Activated CD8-positive, alpha-beta memory T cell treated with anti-CD3 and anti-CD28 coated beads, Interleukin-2, amount 10 ng/mL, durations not matched to agents 7 days and 5 days (primary cell): ENCODE measurements at regions not wholly inside any gene's neighbourhood (a gene's known extent, or its start where the extent isn't known, plus 50 kb on each side); places are given as distances from the start of the nearest gene placed in this dataset.
"Not testable (repeated sequence)": the region's sequence is repeated elsewhere in the genome, so short reads cannot be mapped to it uniquely, and the experiment has no call there.

Experiments used
- ATAC-seq: fragments of 150-1000 bp; cut with Tn5 transposase; one replicate; pipeline ENCODE4 v1.10.0; 2021; ENCODE audit warnings: moderate library complexity
- CTCF ChIA-PET: fragments of 350-600 bp; sonication (Branson Sonifier 250); formaldehyde crosslinking; loops from one replicate; lab custom pipeline; 2021; ENCODE audit warnings: antibody characterized with exemption; lab: Charles Lee
- DNase-seq: peaks from one replicate; pipeline ENCODE4 v3.0.0-alpha.2; 2020
- H3K27ac Mint-ChIP-seq: one replicate; pipeline ENCODE4 v1.8.0; 2021; ENCODE audit warnings: mild to moderate bottlenecking, mixed read lengths
- H3K27me3 Mint-ChIP-seq: one replicate; pipeline ENCODE4 v1.8.0; 2021; ENCODE audit warnings: mixed read lengths
- H3K36me3 Mint-ChIP-seq: one replicate; pipeline ENCODE4 v1.8.0; 2021; ENCODE audit warnings: mild to moderate bottlenecking, mixed read lengths
- H3K4me1 Mint-ChIP-seq: one replicate; pipeline ENCODE4 v1.8.0; 2021; ENCODE audit warnings: mixed read lengths
- H3K4me3 Mint-ChIP-seq: one replicate; pipeline ENCODE4 v1.8.0; 2021; ENCODE audit warnings: mild to moderate bottlenecking, moderate library complexity, mixed read lengths
- H3K9me3 Mint-ChIP-seq: one replicate; pipeline ENCODE4 v1.8.0; 2022; ENCODE audit warnings: low read depth, mixed read lengths

DNA sequence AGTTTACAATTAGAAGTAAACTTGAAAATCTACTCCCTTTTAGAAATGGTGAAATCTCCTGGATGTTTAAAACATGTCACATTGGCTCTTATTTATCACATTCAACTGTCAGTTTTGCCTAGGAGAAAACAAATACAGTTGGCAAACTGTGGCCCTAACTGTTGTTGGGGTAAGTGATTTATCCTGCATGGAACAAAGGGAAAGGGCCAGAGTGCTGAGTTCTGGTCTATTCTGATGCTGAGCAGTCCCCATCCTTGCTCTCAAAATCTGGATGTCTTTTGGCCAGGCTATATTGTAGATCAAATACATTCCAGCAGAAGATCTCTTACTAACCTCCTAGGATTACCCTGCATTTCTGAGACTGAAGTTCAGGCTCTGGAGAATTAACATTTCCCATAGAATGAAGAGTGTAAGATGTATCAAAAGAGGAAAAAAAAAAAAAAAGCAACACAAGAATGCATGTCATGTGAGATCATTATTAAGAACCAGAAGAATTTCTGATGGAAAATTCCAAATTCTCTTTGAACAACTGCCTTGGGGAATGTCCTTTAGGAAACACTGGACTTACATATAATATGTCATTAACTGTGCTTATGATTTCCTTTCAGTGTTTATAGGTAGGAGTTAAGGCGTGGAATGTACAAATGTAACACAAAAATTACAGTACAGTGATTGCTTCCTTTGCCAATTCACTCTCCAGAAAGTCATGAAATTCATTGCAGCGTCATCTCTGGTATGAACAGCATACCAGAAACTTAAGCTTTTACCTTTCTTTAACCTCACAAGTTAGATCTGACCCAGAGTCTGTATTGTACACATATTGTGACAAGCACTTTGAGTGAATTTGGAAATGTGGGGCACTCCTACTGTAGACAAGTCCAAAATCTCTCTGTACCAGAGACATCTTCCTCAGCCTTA is 1012.5 kb upstream of the LCORL start:
- Mint-ChIP-seq H3K27ac (no peak overlapping the region), H3K27me3 (no peaks in the 10 kb centered on the region), H3K4me1 (no peaks in the 10 kb centered on the region), H3K36me3 (no peaks in the 10 kb centered on the region), H3K9me3 (peaks cover 9% of the 10 kb centered on the region), H3K4me3 (no peak overlapping the region)
- no peak for DNase-seq
- ATAC-seq: no peak
- CTCF ChIA-PET: no interaction called here

DNA sequence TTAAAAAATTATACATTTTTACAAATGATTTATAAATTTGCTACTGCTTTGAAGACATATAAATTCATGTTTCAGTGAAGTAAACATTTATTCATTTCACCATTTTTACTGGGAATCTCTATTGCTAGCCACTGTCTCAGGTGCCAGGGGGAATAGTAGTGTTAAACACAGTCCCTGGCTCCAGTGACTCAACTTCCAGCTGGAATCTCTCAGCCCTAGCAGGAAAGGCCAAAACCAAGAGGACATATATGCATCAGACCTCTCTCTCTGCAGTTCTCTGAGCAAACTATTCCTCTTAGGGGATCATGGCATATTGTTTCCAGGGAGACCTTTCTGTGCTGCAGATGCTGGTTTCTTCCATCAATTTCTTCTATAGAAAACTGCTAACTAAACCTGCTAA is 1009.0 kb upstream of the LCORL start:
- ATAC-seq (no peak), DNase-seq (no peak)
- Mint-ChIP-seq H3K36me3 (no peaks in the 10 kb centered on the region), H3K4me1 (no peaks in the 10 kb centered on the region), H3K27me3 (no peaks in the 10 kb centered on the region), H3K27ac (no peak overlapping the region), H3K9me3 (peaks cover 9% of the 10 kb centered on the region), H3K4me3 (no peak overlapping the region)
- CTCF ChIA-PET: no interaction called here

DNA sequence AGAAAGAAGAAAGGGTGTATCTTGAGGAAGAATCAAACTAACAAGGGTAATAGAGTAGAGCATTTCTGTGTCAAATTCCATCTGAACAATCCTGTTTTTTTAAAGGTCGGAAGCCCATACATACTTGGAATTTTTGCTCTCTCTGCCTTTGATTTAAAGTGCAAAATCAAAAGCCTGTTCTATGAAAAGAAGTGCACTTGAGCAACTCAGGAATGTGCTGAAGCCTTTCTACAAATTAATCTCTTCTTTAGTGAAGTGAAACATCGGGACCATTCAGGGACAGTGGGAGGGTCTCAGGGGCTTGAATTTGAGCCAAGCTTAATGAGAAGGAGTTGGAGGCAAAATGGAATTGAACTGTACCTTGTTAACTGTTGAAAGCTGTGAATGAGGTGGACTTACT is 1008.5 kb upstream of the LCORL start:
- CTCF ChIA-PET: no interaction called here
- H3K4me3 Mint-ChIP-seq: no peak overlapping the region
- no peak for ATAC-seq
- no peaks in the 10 kb centered on the region for H3K36me3 Mint-ChIP-seq
- H3K27me3 Mint-ChIP-seq: no peaks in the 10 kb centered on the region
- peaks cover 9% of the 10 kb centered on the region for H3K9me3 Mint-ChIP-seq
- H3K27ac Mint-ChIP-seq: no peak overlapping the region
- no peak for DNase-seq
- no peaks in the 10 kb centered on the region for H3K4me1 Mint-ChIP-seq

DNA sequence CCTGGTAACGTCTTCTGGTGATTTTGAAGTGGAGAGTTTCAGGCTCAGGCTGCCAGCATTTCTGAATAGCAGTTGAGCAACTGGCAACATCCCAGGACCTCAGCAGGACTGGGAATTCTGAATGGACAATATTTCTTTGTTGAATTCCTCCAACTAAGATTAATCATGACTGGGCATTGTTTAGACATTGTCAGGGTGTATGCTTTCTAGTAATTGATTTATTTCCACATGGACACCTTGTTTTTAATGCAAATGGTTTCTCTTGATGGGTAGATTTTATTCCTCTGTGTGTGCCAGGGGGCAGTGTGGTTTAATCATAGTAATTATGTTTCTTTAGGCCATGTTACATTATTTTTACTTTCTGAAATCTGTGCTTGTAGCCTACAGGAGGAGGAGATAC is 1004.7 kb upstream of the LCORL start:
- Mint-ChIP-seq H3K36me3 (no peaks in the 10 kb centered on the region), H3K4me3 (no peak overlapping the region), H3K27me3 (no peaks in the 10 kb centered on the region), H3K27ac (no peak overlapping the region), H3K9me3 (peaks cover 4% of the 10 kb centered on the region), H3K4me1 (no peaks in the 10 kb centered on the region)
- ATAC-seq (no peak), DNase-seq (no peak)
- CTCF ChIA-PET: no interaction called here

DNA sequence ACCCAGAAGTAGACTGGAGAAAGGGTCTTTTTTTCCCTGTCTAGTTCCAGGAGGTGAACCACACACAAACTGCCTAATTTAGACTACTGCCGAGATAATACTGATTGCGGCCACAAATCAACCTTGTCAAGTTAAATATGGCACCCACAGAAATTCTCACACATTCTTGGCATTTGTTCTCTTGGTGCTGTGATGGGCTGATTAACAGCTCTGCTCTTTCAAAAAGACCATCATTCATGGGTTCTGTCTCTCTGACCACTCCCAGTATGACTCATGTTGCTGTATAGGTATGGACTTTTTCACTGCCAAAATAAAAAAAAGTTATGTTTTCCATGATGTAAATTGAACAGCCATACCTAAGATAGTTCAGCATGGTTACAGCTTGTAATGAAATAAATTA is 1003.5 kb upstream of the LCORL start:
- Mint-ChIP-seq H3K27ac (no peak overlapping the region), H3K9me3 (peaks cover 8% of the 10 kb centered on the region), H3K36me3 (no peaks in the 10 kb centered on the region), H3K4me1 (no peaks in the 10 kb centered on the region), H3K4me3 (no peak overlapping the region), H3K27me3 (no peaks in the 10 kb centered on the region)
- no peak for DNase-seq
- CTCF ChIA-PET: no interaction called here
- ATAC-seq: no peak

DNA sequence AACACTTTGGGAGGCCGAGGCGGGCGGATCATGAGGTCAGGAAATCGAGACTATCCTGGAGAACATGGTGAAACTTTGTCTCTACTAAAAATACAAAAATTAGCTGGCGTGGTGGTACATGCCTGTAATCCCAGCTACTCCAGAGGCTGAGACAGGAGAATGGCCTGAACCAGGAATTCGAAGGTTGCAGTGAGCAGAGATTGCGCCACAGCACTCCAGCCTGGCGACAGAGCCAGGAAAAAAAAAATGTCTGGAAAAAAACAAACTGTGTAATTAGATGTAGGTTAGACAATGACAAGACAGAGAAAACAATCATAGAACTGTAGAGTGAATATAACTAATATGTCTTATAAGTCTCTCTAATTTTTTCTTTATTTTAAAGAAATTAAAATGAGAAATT is 1002.5 kb upstream of the LCORL start:
- Mint-ChIP-seq H3K27me3 (no peaks in the 10 kb centered on the region), H3K27ac (no peak overlapping the region), H3K4me1 (no peaks in the 10 kb centered on the region), H3K36me3 (no peaks in the 10 kb centered on the region), H3K4me3 (no peak overlapping the region), H3K9me3 (peaks cover 7% of the 10 kb centered on the region)
- no peak for DNase-seq
- CTCF ChIA-PET: no interaction called here
- ATAC-seq: no peak

DNA sequence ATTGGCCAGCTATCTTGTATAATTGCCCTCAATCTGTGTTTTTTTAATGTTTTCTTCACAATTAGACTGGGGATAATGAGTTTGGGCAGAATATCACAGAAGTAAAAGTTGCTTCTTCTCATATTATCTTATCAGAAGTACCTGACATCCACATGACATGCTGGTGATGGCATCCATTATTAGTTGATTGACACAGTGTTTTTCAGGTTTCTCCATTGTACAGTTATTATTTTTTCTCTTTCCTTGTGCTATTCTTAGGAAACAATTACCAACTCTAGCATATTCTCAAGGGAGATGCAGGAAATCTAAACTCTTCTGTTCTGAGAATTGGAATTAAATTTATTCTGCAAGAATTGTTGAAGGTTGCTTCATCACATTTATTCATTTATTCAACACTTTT is 1000.1 kb upstream of the LCORL start:
- CTCF ChIA-PET: no interaction called here
- Mint-ChIP-seq H3K27ac (no peak overlapping the region), H3K9me3 (peaks cover 9% of the 10 kb centered on the region), H3K36me3 (no peaks in the 10 kb centered on the region), H3K4me1 (no peaks in the 10 kb centered on the region), H3K27me3 (no peaks in the 10 kb centered on the region), H3K4me3 (no peak overlapping the region)
- ATAC-seq (no peak), DNase-seq (no peak)

DNA sequence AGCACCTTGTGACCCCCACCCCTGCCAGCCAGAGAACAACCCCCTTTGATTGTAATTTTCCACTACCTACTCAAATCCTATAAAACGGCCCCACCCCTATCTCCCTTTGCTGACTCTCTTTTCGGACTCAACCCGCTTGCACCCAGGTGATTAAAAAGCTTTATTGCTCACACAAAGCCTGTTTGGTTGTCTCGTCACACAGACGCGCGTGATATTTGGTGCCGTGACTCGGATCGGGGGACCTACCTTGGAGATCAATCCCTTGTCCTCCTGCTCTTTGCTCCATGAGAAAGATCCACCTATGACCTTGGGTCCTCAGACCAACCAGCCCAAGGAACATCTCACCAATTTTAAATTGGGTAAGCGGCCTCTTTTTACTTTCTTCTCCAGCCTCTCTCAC is 995.0 kb upstream of the LCORL start:
- DNase-seq, H3K36me3 Mint-ChIP-seq, H3K4me3 Mint-ChIP-seq, H3K4me1 Mint-ChIP-seq, ATAC-seq, H3K27me3 Mint-ChIP-seq, H3K9me3 Mint-ChIP-seq, H3K27ac Mint-ChIP-seq, CTCF ChIA-PET: not testable (repeated sequence)

DNA sequence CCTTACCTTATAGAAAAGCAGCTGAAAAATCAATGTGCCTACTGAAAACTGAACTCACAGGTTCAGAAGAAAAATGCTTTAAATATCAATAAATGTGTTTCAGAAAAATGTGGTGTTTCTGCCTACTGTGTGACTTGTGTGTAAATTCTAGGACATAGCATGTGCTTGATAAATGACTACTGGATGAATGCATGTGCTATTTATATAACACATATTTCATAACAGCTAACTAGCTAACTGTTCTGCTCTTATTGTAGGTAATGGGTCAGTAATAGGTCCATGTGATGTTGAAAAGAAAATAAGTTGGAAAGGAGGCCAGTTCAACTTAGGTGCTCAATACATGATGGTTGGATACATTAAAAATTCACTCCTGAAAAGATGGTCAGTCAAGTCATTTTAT is 993.0 kb upstream of the LCORL start:
- CTCF ChIA-PET: no interaction called here
- Mint-ChIP-seq H3K9me3 (peaks cover 4% of the 10 kb centered on the region), H3K27ac (no peak overlapping the region), H3K36me3 (no peaks in the 10 kb centered on the region), H3K4me3 (no peak overlapping the region), H3K4me1 (no peaks in the 10 kb centered on the region), H3K27me3 (no peaks in the 10 kb centered on the region)
- ATAC-seq (no peak), DNase-seq (no peak)

DNA sequence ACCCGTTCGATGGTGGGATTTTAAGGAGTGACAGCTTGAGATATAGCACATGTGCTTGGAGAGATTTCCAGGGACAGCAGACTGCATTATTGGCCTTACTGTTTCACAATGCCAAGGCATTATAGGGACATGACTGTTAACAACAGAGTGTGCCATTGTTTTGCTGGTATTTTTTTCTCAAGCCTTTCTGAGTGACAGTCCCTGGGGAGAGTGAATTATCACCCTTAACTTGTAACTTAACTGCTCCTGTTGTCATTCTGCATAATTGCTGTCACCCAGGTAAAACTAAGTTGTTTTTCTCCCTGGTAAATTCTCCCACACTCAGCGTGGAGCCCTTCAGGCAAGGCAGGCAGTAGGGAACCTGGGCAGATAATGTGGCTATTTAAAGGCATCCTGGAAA is 989.2 kb upstream of the LCORL start:
- Mint-ChIP-seq H3K27ac (no peak overlapping the region), H3K36me3 (no peaks in the 10 kb centered on the region), H3K4me3 (no peak overlapping the region), H3K27me3 (no peaks in the 10 kb centered on the region), H3K9me3 (peaks cover 9% of the 10 kb centered on the region), H3K4me1 (no peaks in the 10 kb centered on the region)
- DNase-seq (no peak), ATAC-seq (no peak)
- CTCF ChIA-PET: no interaction called here

DNA sequence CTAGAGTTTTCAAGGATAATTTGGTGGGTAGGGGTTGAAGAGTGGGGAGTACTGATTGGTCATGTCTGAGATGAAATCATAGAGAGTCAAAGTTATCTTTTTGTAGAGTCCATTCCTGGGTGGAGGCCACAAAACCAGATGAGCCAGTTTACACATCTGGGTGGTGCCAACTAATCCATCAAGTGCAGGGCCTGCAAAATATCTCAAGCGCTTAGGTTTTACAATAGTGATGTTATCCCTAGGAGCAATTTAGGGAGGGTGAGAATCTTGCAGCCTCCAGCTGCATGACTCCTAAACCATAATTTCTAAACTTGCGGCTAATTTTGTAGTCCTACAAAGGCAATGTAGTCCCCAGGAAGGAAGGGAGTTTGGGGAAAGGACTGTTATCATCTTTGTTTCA is 988.3 kb upstream of the LCORL start:
- CTCF ChIA-PET: no interaction called here
- DNase-seq (no peak), ATAC-seq (no peak)
- Mint-ChIP-seq H3K9me3 (peaks cover 9% of the 10 kb centered on the region), H3K4me1 (no peaks in the 10 kb centered on the region), H3K27me3 (no peaks in the 10 kb centered on the region), H3K27ac (no peak overlapping the region), H3K36me3 (no peaks in the 10 kb centered on the region), H3K4me3 (no peak overlapping the region)

DNA sequence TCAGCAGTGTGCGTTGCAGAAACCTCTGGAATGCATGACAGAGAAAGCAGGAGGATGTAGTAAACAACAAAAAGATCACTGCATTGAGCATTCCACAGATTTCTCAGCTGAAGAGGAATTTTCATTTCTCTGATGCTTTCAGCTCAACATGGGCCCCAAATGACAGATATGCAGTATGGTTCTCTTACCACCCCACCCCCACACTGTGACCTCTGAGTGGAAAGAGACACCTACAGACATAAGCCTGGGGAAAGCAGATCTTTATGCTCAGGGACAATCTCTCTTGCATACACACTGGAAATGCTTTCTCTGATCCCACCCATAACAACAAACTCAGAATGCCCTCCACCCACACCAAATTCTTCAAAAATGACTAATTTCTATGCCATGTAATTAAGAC is 983.7 kb upstream of the LCORL start:
- Mint-ChIP-seq H3K27me3 (no peaks in the 10 kb centered on the region), H3K4me3 (no peak overlapping the region), H3K27ac (no peak overlapping the region), H3K9me3 (peaks cover 9% of the 10 kb centered on the region), H3K36me3 (no peaks in the 10 kb centered on the region), H3K4me1 (no peaks in the 10 kb centered on the region)
- no peak for DNase-seq
- no peak for ATAC-seq
- CTCF ChIA-PET: interaction anchor here (0.6 kb wide), 1 partner anchor 440 kb away, joined by 3 read pairs; no protein-coding TSS in a partner anchor

DNA sequence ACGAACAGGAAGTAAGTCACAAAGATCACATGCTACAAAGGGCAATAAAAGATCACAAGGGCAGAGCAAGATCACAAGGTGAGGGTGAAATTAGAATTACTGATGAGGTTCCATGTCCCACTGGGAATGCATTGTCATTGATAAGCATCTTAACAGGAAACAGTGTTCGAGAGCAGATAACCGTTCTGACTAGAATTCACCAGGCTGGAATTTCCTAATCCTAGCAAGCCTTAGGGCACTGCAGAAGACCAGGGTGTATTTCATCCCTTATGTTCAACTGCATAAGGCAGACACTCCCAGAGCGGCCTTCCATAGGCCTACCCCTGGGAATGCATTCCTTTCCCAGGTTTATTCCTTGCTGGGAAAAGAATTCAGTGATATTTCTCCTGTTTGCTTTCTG is 980.6 kb upstream of the LCORL start:
- DNase-seq (no peak), ATAC-seq (no peak)
- Mint-ChIP-seq H3K27ac (no peak overlapping the region), H3K4me3 (no peak overlapping the region), H3K4me1 (no peaks in the 10 kb centered on the region), H3K9me3 (peaks cover under 1% of the 10 kb centered on the region), H3K27me3 (no peaks in the 10 kb centered on the region), H3K36me3 (no peaks in the 10 kb centered on the region)
- CTCF ChIA-PET: no interaction called here

DNA sequence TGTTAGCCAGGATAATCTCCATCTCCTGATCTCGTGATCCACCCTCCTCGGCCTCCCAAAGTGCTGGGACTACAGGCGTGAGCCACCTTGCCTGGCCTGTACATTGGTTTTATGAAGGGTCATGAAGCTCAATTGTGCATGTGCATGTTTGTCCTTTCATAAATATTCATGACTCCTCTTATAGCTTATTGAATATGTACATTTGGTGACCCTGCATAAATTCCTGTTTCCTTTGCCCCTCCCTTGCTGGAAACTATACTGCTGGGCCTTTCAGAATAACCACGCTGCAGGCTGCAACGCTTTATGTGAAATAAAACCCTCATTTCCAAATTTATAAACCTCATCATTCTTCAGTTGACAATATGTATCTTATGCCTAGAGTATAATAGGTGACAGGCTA is 978.0 kb upstream of the LCORL start:
- no peaks in the 10 kb centered on the region for H3K36me3 Mint-ChIP-seq

More for the DNA sequence above, 978.0 kb upstream of the LCORL start:
- peaks cover 2% of the 10 kb centered on the region for H3K9me3 Mint-ChIP-seq
- no peaks in the 10 kb centered on the region for H3K27me3 Mint-ChIP-seq
- H3K27ac Mint-ChIP-seq: no peak overlapping the region
- ATAC-seq (no peak), DNase-seq (no peak)
- no peak overlapping the region for H3K4me3 Mint-ChIP-seq
- CTCF ChIA-PET: no interaction called here
- no peaks in the 10 kb centered on the region for H3K4me1 Mint-ChIP-seq
